ENCODE measurements at regions not wholly inside any gene's neighbourhood (a gene's known extent, or its start where the extent isn't known, plus 50 kb on each side); places are given as distances from the start of the nearest gene placed in this dataset.

GRCh38 chr4:27721193-27721592, 860.6 kb downstream of the STIM2 start:
- no peaks in the 10 kb centered on the region for H3K27me3 ChIP-seq (ENCODE audit: insufficient read depth, low read length)
- intact Hi-C loops (cut with micrococcal nuclease), result no loop called here
- Mint-ChIP-seq H3K4me3 (no peak overlapping the region), H3K27ac (no peak overlapping the region), H3K36me3 (no peaks in the 10 kb centered on the region), H3K9me3 (peaks cover 0 to 13% (median 3%) of the 10 kb centered on the region in 8 donors), H3K4me1 (no peaks in the 10 kb centered on the region), H3K27me3 (no peaks in the 10 kb centered on the region)
- no peak for DNase-seq
- ChIA-PET POLR2A (ENCODE audit: partially characterized antibody) (no interaction called here), CTCF (ENCODE audit: partially characterized antibody) (no interaction called here)
- H3K27ac ChIP-seq (ENCODE audit: low read depth, low read length), result no peak overlapping the region
- no peak overlapping the region for H3K4me3 ChIP-seq (ENCODE audit: low read length in 2 of 2)
- no peaks in the 10 kb centered on the region for H3K36me3 ChIP-seq (ENCODE audit: insufficient read depth, low read length)
- H3K9me3 ChIP-seq (ENCODE audit: control insufficient read depth in 1 of 2, low read length in 2 of 2), result no peaks in the 10 kb centered on the region
- H3K4me1 ChIP-seq (ENCODE audit: insufficient read depth, low read length), result no peaks in the 10 kb centered on the region

DNA sequence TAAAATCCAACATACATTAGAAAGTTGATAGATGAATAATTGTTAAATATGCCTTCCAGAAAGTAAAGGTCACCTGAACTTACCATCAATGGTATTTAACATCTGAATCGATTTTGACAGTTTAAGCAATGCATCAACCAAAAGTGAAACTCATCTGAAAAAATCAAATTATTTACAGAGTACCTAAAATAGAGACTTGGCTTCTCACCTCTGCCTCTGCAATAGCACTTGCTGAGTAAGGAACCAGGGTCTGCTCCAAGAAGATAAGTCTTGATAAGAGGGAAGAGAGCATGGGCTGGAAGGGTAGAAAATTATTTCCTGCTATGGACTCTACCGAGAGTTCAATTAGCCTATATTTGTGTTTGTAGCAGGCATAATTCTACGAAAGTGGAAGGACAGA, 868.3 kb downstream of the STIM2 start:
- POLR2A ChIA-PET (ENCODE audit: partially characterized antibody), result no interaction called here
- Mint-ChIP-seq H3K4me3 (no peak overlapping the region), H3K27ac (no peak overlapping the region), H3K27me3 (no peaks in the 10 kb centered on the region), H3K4me1 (no peaks in the 10 kb centered on the region), H3K9me3 (peaks cover 0 to 5% (median 1%) of the 10 kb centered on the region in 8 donors), H3K36me3 (no peaks in the 10 kb centered on the region)
- H3K27me3 ChIP-seq (ENCODE audit: insufficient read depth, low read length), result no peaks in the 10 kb centered on the region
- H3K9me3 ChIP-seq (ENCODE audit: control insufficient read depth in 1 of 2, low read length in 2 of 2), result no peaks in the 10 kb centered on the region
- H3K36me3 ChIP-seq (ENCODE audit: insufficient read depth, low read length), result no peaks in the 10 kb centered on the region
- no peak for DNase-seq
- no peaks in the 10 kb centered on the region for H3K4me1 ChIP-seq (ENCODE audit: insufficient read depth, low read length)
- H3K27ac ChIP-seq (ENCODE audit: low read depth, low read length), result no peak overlapping the region
- intact Hi-C loops (cut with micrococcal nuclease), result no loop called here
- no peak overlapping the region for H3K4me3 ChIP-seq (ENCODE audit: low read length in 2 of 2)
- CTCF ChIA-PET (ENCODE audit: partially characterized antibody), result no interaction called here

GRCh38 chr4:27742816-27743215, 882.2 kb downstream of the STIM2 start:
- Histone ChIP-seq H3K4me1 (ENCODE audit: insufficient read depth, low read length) (no peaks in the 10 kb centered on the region), H3K4me3 (ENCODE audit: low read length in 2 of 2) (no peak overlapping the region), H3K36me3 (ENCODE audit: insufficient read depth, low read length) (no peaks in the 10 kb centered on the region), H3K27me3 (ENCODE audit: insufficient read depth, low read length) (no peaks in the 10 kb centered on the region), H3K27ac (ENCODE audit: low read depth, low read length) (no peak overlapping the region), H3K9me3 (ENCODE audit: control insufficient read depth in 1 of 2, low read length in 2 of 2) (peaks cover 0 to 4% of the 10 kb centered on the region in 2 donors)
- intact Hi-C loops (cut with micrococcal nuclease), result no loop called here
- Mint-ChIP-seq H3K27me3 (no peaks in the 10 kb centered on the region), H3K9me3 (peaks cover 0 to 7% (median 5%) of the 10 kb centered on the region in 8 donors), H3K4me1 (no peaks in the 10 kb centered on the region), H3K36me3 (no peaks in the 10 kb centered on the region), H3K4me3 (no peak overlapping the region), H3K27ac (no peak overlapping the region)
- no peak for DNase-seq
- ChIA-PET POLR2A (ENCODE audit: partially characterized antibody) (no interaction called here), CTCF (ENCODE audit: partially characterized antibody) (no interaction called here)

DNA sequence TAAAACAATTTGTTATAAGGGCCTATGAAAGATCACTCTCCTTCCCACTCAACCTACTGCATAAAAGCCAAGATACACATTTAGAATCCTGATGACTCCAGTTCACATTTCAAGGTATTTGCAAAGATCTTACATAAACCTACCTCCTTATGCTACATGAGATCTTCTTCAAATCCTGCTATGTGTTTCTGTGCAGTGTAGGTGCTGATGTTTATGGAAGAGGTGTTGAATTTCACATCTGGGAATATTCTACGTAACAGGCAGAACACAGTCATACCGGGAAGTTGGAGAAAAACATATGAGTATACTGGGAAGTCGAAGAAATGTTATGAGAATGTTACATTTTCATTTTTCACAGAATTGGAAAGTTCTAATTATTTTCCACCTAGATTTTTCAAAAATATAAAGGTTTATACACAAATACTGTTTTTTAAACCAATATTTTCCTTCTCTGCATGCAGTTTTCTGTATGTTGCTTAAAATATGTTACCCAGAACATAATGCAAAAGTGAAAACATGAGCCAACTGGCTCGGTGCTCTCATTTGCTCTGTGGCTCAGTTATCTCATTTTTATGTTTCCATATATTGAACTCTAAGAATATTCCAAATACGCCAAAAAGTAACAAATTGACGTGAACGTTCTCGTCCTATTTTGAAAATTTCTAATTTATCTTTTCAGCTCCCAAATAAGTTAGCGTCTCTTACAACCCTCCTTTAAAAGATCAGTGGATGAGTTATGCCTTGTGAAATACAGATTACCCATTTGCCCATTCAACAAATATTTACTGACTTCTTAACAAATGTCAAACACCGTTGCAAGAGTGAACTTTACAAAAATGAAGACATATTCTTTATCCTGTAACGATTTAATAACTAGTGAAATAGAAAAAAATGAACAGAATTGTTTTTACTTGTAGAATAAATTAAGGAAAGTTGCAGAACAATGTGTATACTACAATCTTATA, 899.3 kb downstream of the STIM2 start:
- ChIA-PET POLR2A (ENCODE audit: partially characterized antibody) (no interaction called here), CTCF (ENCODE audit: partially characterized antibody) (no interaction called here)
- H3K9me3 ChIP-seq (ENCODE audit: control insufficient read depth in 1 of 2, low read length in 2 of 2), result no peaks in the 10 kb centered on the region
- intact Hi-C loops (cut with micrococcal nuclease), result no loop called here
- H3K27ac ChIP-seq (ENCODE audit: low read depth, low read length), result no peak overlapping the region
- Mint-ChIP-seq H3K4me1 (no peaks in the 10 kb centered on the region), H3K27me3 (no peaks in the 10 kb centered on the region), H3K9me3 (peaks cover 0 to 16% (median 3%) of the 10 kb centered on the region in 8 donors), H3K36me3 (no peaks in the 10 kb centered on the region), H3K4me3 (no peak overlapping the region), H3K27ac (no peak overlapping the region)
- DNase-seq, result no peak
- H3K27me3 ChIP-seq (ENCODE audit: insufficient read depth, low read length), result no peaks in the 10 kb centered on the region
- H3K36me3 ChIP-seq (ENCODE audit: insufficient read depth, low read length), result no peaks in the 10 kb centered on the region
- H3K4me3 ChIP-seq (ENCODE audit: low read length in 2 of 2), result no peak overlapping the region
- H3K4me1 ChIP-seq (ENCODE audit: insufficient read depth, low read length), result no peaks in the 10 kb centered on the region

DNA sequence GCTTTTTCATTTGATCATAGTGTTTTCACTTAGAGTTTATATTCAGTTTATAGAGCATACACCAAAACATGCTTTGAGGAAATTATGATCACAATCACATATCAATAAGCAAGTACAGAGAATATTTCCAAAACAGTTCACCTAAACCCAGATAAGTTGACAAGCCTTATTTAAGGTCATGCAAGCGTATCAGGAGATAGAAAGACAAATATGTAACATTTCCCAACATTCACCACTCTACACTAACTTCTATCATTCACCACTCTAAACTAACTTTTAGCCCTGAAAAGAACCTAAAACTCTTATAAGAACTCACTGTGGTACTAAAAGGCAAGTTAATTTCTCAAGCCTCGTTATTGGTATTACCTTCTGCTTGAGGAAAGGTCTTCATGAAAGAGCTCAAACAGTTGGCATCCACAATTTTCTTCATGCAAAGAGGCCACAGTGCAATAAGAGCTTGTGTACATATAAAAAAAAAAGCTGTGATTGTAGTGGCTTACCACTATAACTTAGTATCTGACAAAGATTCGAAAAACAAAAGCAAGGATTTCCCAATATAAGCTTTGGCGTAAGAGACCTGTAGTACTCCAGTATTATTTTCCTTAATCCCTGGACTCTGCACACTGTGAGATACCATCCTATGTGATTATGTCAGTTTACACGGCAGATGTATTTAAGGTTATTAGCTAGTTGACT, 903.3 kb downstream of the STIM2 start:
- no peaks in the 10 kb centered on the region for H3K36me3 Mint-ChIP-seq
- Histone ChIP-seq H3K27ac (ENCODE audit: low read depth, low read length) (no peak overlapping the region), H3K27me3 (ENCODE audit: insufficient read depth, low read length) (no peaks in the 10 kb centered on the region), H3K36me3 (ENCODE audit: insufficient read depth, low read length) (no peaks in the 10 kb centered on the region), H3K9me3 (ENCODE audit: control insufficient read depth in 1 of 2, low read length in 2 of 2) (no peaks in the 10 kb centered on the region), H3K4me1 (ENCODE audit: insufficient read depth, low read length) (no peaks in the 10 kb centered on the region), H3K4me3 (ENCODE audit: low read length in 2 of 2) (no peak overlapping the region)
- DNase-seq, result no peak
- CTCF ChIA-PET (ENCODE audit: partially characterized antibody), result no interaction called here
- POLR2A ChIA-PET (ENCODE audit: partially characterized antibody), result no interaction called here
- no peak overlapping the region for H3K27ac Mint-ChIP-seq
- no peak overlapping the region for H3K4me3 Mint-ChIP-seq
- H3K9me3 Mint-ChIP-seq, result peaks cover 0 to 8% (median 3%) of the 10 kb centered on the region in 8 donors
- no peaks in the 10 kb centered on the region for H3K4me1 Mint-ChIP-seq
- intact Hi-C loops (cut with micrococcal nuclease), result no loop called here
- H3K27me3 Mint-ChIP-seq, result no peaks in the 10 kb centered on the region

GRCh38 chr4:27764526-27764837, 903.8 kb downstream of the STIM2 start:
- no peak for DNase-seq
- Mint-ChIP-seq H3K4me1 (no peaks in the 10 kb centered on the region), H3K4me3 (no peak overlapping the region), H3K9me3 (peaks cover 0 to 8% (median 3%) of the 10 kb centered on the region in 8 donors), H3K27ac (no peak overlapping the region), H3K27me3 (no peaks in the 10 kb centered on the region), H3K36me3 (no peaks in the 10 kb centered on the region)
- no peaks in the 10 kb centered on the region for H3K4me1 ChIP-seq (ENCODE audit: insufficient read depth, low read length)
- no peaks in the 10 kb centered on the region for H3K36me3 ChIP-seq (ENCODE audit: insufficient read depth, low read length)
- H3K27me3 ChIP-seq (ENCODE audit: insufficient read depth, low read length), result no peaks in the 10 kb centered on the region
- intact Hi-C loops (cut with micrococcal nuclease), result no loop called here
- POLR2A ChIA-PET (ENCODE audit: partially characterized antibody), result no interaction called here
- H3K4me3 ChIP-seq (ENCODE audit: low read length in 2 of 2), result no peak overlapping the region
- H3K9me3 ChIP-seq (ENCODE audit: control insufficient read depth in 1 of 2, low read length in 2 of 2), result no peaks in the 10 kb centered on the region
- CTCF ChIA-PET (ENCODE audit: partially characterized antibody), result no interaction called here
- H3K27ac ChIP-seq (ENCODE audit: low read depth, low read length), result no peak overlapping the region

DNA sequence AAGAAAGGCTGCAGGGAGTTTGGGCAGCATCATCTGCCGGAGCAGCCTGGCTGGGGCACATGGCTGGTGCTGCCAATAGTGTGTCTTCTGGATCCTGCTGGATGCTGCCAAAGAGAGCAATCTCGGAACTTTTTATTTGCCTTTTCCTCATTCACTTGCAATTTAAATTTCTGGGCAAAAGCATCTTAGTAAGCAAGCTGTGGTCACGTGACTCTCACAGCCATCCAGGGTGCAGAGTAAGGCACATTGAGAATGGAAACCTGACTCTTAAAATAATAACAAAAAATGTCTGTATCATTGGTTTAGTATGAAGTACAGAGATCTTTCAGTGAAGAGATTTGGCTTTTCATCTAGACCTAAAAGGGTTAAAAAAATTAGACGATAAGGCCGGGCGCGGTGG, 910.3 kb downstream of the STIM2 start:
- H3K4me1 Mint-ChIP-seq, result no peaks in the 10 kb centered on the region
- no peak overlapping the region for H3K27ac ChIP-seq (ENCODE audit: low read depth, low read length)
- no peak overlapping the region for H3K4me3 Mint-ChIP-seq
- ChIA-PET CTCF (ENCODE audit: partially characterized antibody) (no interaction called here), POLR2A (ENCODE audit: partially characterized antibody) (no interaction called here)
- no peaks in the 10 kb centered on the region for H3K27me3 Mint-ChIP-seq
- H3K9me3 ChIP-seq (ENCODE audit: control insufficient read depth in 1 of 2, low read length in 2 of 2), result no peaks in the 10 kb centered on the region
- no peaks in the 10 kb centered on the region for H3K27me3 ChIP-seq (ENCODE audit: insufficient read depth, low read length)
- H3K27ac Mint-ChIP-seq, result no peak overlapping the region
- peaks cover 0 to 13% (median 1%) of the 10 kb centered on the region in 8 donors for H3K9me3 Mint-ChIP-seq
- no peak for DNase-seq
- no peaks in the 10 kb centered on the region for H3K4me1 ChIP-seq (ENCODE audit: insufficient read depth, low read length)
- no peaks in the 10 kb centered on the region for H3K36me3 Mint-ChIP-seq
- H3K4me3 ChIP-seq (ENCODE audit: low read length in 2 of 2), result no peak overlapping the region
- intact Hi-C loops (cut with micrococcal nuclease), result no loop called here
- H3K36me3 ChIP-seq (ENCODE audit: insufficient read depth, low read length), result no peaks in the 10 kb centered on the region

Data from CD4-positive, alpha-beta memory T cell (primary cell).